AML-193 (cell line): ENCODE measurements at regions not wholly inside any gene's neighbourhood (a gene's known extent, or its start where the extent isn't known, plus 50 kb on each side); places are given as distances from the start of the nearest gene placed in this dataset.
"Not testable (repeated sequence)": the region's sequence is repeated elsewhere in the genome, so short reads cannot be mapped to it uniquely, and the experiment has no call there.

ENCODE experiments used
- DNase-seq, 2 experiments: peaks; one replicate each; lab custom pipeline; 2025; lab: John Stamatoyannopoulos, UW

GRCh38 chr9:103399535-103399934 lies 404.4 kb downstream of the CYLC2 start:
- DNase-seq, result no peak

GRCh38 chr9:103407260-103407659 lies 412.1 kb downstream of the CYLC2 start:
- no peak for DNase-seq

DNA sequence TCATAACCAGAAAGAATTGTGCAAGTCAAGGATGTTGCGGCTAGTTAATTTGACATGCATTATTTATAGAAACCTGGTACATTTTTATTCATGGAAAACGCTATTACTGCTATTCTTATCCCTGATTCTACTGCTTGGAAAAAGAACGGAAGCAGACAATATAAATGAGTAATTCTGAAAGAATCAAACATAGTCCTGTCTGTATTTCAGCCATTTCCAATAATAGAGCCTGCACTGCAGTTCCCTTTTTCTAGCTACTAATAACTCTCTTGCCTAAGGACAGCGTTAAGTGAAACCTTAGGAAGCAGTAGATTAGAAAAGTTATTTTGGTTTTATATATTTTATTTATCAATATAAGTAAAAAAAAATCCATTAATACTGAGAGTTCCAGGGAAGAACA lies 414.9 kb downstream of the CYLC2 start:
- DNase-seq, result no peak

GRCh38 chr9:103427696-103428095 lies 432.6 kb downstream of the CYLC2 start:
- no peak for DNase-seq

DNA sequence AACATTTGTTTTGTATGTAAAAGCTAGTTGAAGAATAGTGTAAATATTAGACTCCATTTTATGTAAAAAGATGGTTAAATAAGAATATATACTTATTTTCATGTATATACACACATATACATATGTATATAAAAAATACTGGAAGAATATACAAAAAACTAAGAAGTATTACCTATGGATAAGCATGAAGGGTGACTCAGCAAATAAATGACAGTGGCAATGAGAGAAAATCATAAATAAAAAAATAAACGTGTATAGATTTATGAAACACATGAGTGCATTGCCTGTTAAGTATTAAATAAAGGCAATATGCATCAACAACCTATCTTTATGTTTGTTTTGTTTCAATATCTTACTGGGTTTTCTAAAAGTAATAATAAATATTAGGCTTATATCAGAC lies 435.3 kb downstream of the CYLC2 start:
- no peak for DNase-seq

- no peak for DNase-seq
Measured at GRCh38 chr9:103431809-103432208, 436.7 kb downstream of the CYLC2 start.

DNA sequence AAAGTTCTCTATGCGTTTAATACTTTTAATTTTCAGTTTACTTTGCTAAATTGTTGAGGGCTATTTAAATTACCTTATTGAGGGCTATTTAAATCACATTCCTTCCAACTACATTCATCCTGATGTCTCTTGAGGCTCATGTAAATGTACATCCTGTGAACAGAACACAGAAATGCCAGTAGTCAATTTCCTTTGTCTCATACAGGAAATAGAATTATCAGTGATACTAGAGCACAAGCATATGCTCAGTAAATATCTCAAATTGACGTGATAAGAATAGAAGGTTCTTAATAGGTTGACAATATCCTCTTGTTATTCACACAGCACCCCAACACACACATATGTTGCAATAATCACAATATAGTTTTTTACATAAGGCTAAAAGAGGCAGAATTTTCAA lies 449.0 kb downstream of the CYLC2 start:
- no peak for DNase-seq

DNA sequence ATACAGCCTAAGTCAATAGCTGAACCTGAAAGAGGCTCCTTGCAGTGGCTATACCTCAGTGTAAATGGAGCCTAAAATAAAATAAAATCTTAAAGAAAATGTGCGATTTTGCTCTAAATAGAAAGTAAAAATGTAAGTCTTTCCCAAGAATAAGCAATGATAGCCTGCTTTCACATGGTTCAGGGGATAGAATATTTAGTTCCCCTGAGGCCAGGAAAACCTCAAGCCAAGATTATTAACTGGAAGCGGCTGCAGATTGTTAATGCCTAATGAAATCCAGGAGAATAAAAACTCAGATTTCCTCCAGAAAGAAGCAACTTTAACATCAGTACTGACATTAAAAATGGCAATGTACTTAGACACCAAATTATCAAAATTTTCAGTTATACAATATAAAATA lies 463.7 kb downstream of the CYLC2 start:
- no peak for DNase-seq

GRCh38 chr9:103471241-103471640 lies 476.1 kb downstream of the CYLC2 start:
- DNase-seq, result no peak

DNA sequence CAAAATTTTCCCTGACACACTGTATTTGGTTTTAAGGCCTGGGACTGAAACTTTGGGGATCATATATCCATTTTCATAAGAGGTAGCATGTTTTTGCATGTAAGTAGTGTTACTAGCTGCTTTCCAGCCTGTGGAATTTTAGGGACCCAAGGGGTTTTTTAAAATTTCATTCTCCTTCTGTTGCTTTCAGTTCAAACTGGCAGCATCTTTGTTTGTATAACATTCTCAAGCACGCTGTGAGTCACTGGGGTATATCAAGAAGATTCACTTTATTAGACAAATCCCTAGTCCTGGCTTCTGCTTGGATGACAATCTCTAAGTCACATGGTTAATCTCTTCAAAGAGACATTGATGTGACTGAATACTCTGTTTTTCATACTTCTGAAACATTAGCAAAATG lies 479.0 kb downstream of the CYLC2 start:
- DNase-seq, result no peak

- no peak for DNase-seq
Measured at GRCh38 chr9:103483471-103484096, 488.5 kb downstream of the CYLC2 start.

- DNase-seq, result no peak
Measured at GRCh38 chr9:103485138-103485537, 490.0 kb downstream of the CYLC2 start.

DNA sequence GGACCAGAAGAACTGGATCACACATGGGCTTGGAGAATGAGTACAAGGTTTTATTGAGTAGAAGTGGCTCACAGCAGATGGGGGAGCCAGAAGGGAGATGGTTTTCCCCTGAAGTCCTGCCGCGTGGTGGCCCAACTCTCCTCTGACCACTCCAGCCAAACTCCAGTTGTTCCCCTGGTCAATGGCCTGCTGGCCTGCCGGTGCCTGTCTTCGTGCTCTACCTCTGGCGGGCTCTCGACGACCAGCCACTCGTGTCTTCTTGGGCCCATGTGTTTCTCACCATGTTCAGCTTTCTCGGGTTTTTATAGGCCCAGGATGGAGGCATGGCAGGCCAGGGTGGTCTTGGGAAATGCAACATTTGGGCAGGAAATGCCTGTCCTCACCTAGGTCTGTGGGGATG lies 519.6 kb downstream of the CYLC2 start:
- DNase-seq, result no peak

- no peak for DNase-seq
Measured at GRCh38 chr9:103522409-103522808, 527.3 kb downstream of the CYLC2 start.

DNA sequence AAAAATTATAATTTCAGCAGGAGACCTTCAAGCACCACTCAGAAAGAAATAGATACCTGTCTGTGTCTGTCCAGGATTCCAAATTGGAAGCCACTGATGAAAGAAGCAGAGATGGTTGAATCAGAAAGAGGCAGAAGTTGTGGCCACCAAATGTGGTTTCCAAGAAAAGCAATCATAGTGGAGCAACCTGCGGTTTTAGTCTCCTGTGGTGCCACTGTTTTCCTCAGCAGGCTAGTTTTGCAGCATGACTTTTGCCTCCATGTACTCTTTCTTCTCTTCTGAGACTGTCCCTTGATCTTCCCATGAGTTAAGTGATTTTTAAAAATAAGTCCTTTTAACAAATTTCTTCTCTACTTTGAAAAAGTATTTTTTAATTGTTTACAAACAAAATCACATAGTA lies 535.8 kb downstream of the CYLC2 start:
- DNase-seq, result no peak

DNA sequence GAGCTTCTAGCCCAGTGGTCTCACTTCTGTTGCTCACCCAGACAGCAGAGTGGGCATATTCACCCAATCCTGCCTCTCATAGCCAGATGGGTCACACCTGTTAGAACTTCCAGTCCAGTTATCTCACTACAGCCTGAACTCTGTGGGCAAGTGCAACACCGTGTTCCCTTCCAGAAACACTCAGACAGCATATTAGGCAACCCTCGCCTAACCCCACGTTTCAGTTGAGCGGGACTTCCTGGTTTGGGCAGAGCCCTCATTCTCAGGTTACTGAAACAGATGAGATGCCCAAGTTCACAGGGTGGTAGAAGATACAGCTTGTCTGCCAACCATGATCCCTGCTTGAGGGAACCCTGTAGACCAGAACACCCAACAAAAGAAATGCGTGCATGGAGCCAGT lies 538.2 kb downstream of the CYLC2 start:
- DNase-seq, result no peak

DNA sequence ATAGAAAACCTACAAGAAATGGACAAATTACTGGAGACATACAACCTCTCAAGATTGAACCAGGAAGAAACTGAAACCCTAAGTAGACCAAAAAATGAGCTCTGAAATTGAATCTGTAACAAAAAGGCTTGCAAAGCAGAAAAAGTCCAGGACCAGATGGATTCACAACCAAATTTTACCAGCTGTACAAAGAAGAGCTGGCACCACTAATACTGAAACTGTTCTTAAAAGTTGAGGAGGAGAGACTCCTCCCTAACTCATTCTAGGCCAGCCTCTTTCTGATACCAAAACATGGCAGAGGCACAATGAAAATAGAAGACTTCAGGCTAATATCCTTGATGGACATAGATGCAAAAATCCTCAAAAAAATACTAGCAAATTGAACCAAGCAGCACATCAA lies 542.3 kb downstream of the CYLC2 start:
- DNase-seq, result no peak

- DNase-seq, result no peak
Measured at GRCh38 chr9:103545260-103545659, 548.8 kb upstream of the SMC2 start.

GRCh38 chr9:103552712-103553111 lies 541.4 kb upstream of the SMC2 start:
- no peak for DNase-seq

GRCh38 chr9:103574056-103574455 lies 520.1 kb upstream of the SMC2 start:
- no peak for DNase-seq

DNA sequence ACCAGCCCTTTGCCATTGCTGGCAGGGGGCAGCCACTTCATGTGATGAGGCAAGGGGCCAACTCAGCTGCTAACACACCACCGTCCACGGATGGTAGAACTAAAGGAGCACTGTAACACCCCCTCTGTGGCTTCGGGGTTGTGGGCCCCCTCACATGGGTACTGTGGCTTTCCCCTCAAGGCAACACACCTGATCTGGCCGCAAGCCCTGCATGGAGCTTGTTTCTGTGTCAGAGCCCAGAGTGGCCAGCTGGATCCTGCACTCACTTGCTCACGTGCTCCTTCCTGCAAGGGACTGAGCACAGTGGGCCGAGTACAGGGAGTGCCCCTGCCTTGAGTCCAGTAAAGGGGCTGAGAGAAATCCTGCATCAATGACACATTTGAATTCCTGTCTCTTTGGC lies 507.4 kb upstream of the SMC2 start:
- DNase-seq, result no peak

DNA sequence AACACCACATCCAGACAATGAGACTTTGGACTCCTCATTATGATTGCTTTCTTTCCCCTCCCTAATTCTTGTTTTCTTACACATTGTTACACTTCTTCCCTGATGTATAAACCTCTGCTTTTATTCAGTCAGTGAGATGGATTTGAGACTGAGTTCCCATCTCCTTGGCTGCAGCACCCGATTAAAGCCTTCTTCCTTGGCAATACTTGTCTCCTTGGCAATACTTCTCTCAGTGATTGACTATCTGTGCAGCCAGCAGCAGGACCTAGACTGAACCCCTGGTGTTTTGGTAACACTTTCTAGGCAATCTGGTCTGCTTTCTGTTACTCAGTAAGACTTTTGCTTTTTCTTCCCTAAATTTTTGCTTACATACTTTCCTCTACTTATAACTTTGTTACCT lies 492.8 kb upstream of the SMC2 start:
- DNase-seq, result no peak

DNA sequence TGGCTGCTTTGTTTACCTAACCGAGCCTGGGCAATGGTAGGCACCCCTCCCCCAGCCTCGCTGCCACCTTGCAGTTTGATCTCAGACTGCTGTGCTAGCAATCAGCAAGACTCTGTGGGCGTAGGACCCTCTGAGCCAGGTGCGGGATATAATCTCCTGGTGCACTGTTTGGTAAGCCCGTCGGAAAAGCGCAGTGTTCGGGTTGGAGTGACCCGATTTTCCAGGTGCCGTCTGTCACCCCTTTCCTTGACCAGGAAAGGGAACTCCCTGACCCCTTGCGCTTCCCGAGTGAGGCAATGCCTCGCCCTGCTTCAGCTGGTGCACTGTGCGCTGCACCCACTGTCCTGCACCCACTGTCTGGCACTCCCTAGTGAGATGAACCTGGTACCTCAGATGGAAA lies 482.2 kb upstream of the SMC2 start:
- not testable (repeated sequence) for DNase-seq

- DNase-seq, result no peak
Measured at GRCh38 chr9:103615994-103616393, 478.1 kb upstream of the SMC2 start.

DNA sequence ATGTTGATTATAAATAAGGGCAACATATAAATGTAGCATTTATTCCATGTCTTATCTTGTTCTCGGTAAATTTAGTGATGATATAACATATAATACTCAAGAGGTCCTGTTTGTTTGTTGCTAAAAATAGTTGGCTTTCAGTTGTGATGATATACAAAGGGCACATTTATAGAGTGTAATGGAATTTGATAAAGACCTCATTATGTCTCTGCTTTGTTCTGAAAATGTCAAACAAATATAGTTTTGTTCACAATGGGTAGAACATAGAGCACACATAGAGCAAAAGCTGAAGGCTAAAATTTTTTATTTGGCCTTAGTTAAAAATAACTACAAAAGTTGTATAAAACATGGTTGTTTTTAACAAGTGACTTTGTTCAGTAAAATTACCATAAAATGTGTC lies 477.1 kb upstream of the SMC2 start:
- no peak for DNase-seq
